GM23338 (cell line): ENCODE measurements at regions not wholly inside any gene's neighbourhood (a gene's known extent, or its start where the extent isn't known, plus 50 kb on each side); places are given as distances from the start of the nearest gene placed in this dataset.
A peak's percentile ranks its signal among the peaks of the same experiment; 100 is the strongest.

Experiments used
- ATAC-seq: fragments of 200-7000 bp; cut with Tn5 transposase; 3 replicates; pipeline ENCODE4 v1.9.1; 2020
- DNase-seq: peaks from one replicate; pipeline ENCODE4 v3.0.0-alpha.2; 2015; ENCODE audit warnings: low spot score
- H2AFZ ChIP-seq: fragments of 200-600 bp; sonication (generic); 2 replicates; pipeline ENCODE4 v1.8.0; 2016; ENCODE audit warnings: antibody characterized with exemption, mild to moderate bottlenecking, moderate library complexity
- H3F3A ChIP-seq: fragments of 200-600 bp; sonication (generic); replicated peaks from 2 replicates; pipeline ENCODE4 v1.8.0; 2017; ENCODE audit warnings: antibody characterized with exemption, mixed run types, low read depth
- H3K27ac ChIP-seq: fragments of 200-600 bp; sonication (generic); 2 replicates; pipeline ENCODE4 v1.6.1; 2016; ENCODE audit warnings: low read depth
- H3K27me3 ChIP-seq: fragments of 200-600 bp; sonication (generic); 2 replicates; pipeline ENCODE4 v1.8.0; 2016; ENCODE audit warnings: mild to moderate bottlenecking, mixed run types, moderate library complexity; ENCODE audit not compliant: insufficient read depth
- H3K36me3 ChIP-seq: fragments of 200-600 bp; sonication (generic); 2 replicates; pipeline ENCODE4 v1.8.0; 2016; ENCODE audit warnings: mild to moderate bottlenecking; ENCODE audit not compliant: insufficient read depth
- H3K4me1 ChIP-seq: fragments of 200-600 bp; sonication (generic); 2 replicates; pipeline ENCODE4 v1.8.0; 2016; ENCODE audit warnings: mild to moderate bottlenecking, moderate library complexity; ENCODE audit not compliant: insufficient read depth
- H3K4me2 ChIP-seq: fragments of 200-600 bp; sonication (generic); 2 replicates; pipeline ENCODE4 v1.7.1; 2017; ENCODE audit warnings: mixed run types
- H3K4me3 ChIP-seq: fragments of 200-600 bp; sonication (generic); 2 replicates; pipeline ENCODE4 v1.6.1; 2016; ENCODE audit warnings: mixed run types
- H3K79me2 ChIP-seq: fragments of 200-600 bp; sonication (generic); replicated peaks from 2 replicates; pipeline ENCODE4 v1.8.0; 2017; ENCODE audit warnings: mild to moderate bottlenecking; ENCODE audit not compliant: insufficient read depth
- H3K9me2 ChIP-seq: fragments of 200-600 bp; sonication (generic); 2 replicates; pipeline ENCODE4 v1.8.0; 2017; ENCODE audit not compliant: insufficient read depth
- H4K20me1 ChIP-seq: fragments of 200-600 bp; sonication (generic); replicated peaks from 2 replicates; pipeline ENCODE4 v1.8.0; 2017; ENCODE audit warnings: mild to moderate bottlenecking; ENCODE audit not compliant: insufficient read depth
- H3K27ac Mint-ChIP-seq: 2 replicates; pipeline ENCODE4 v1.8.0; 2020; ENCODE audit warnings: inconsistent platforms, mild to moderate bottlenecking, moderate library complexity, mixed read lengths
- H3K27me3 Mint-ChIP-seq: 3 replicates; pipeline ENCODE4 v1.8.0; 2022; ENCODE audit warnings: low read depth, mild to moderate bottlenecking, moderate library complexity, mixed read lengths, inconsistent platforms; ENCODE audit not compliant: insufficient read depth, poor library complexity
- H3K36me3 Mint-ChIP-seq: 3 replicates; pipeline ENCODE4 v1.8.0; 2021; ENCODE audit warnings: low read depth, mild to moderate bottlenecking, inconsistent platforms, moderate library complexity, mixed read lengths
- H3K4me1 Mint-ChIP-seq: 3 replicates; pipeline ENCODE4 v1.8.0; 2020; ENCODE audit warnings: mild to moderate bottlenecking, inconsistent platforms, mixed read lengths
- H3K4me3 Mint-ChIP-seq: 3 replicates; pipeline ENCODE4 v1.8.0; 2021; ENCODE audit warnings: moderate library complexity, mild to moderate bottlenecking, inconsistent platforms, mixed read lengths
- H3K9me3 Mint-ChIP-seq: 3 replicates; pipeline ENCODE4 v1.8.0; 2020; ENCODE audit warnings: moderate library complexity, mild to moderate bottlenecking, inconsistent platforms, mixed read lengths
- CREB1 ChIP-seq: fragments of 250-450 bp; sonication (Bioruptor Pico); IDR thresholded peaks from 2 replicates; pipeline ENCODE4 v1.5.0; 2020; ENCODE audit warnings: low read depth, mild to moderate bottlenecking, moderate library complexity
- ETS1 ChIP-seq: IDR thresholded peaks from 2 replicates; pipeline ENCODE4 v1.6.1; 2016; ENCODE audit warnings: antibody characterized with exemption
- EZH2 ChIP-seq: fragments of 200-600 bp; sonication (generic); IDR thresholded peaks from one replicate; pipeline ENCODE4 v1.8.0; 2017; ENCODE audit warnings: antibody characterized with exemption, mild to moderate bottlenecking, low read depth; ENCODE audit not compliant: unreplicated experiment
- EZH2phosphoT487 ChIP-seq: fragments of 200-600 bp; sonication (generic); IDR thresholded peaks from one replicate; pipeline ENCODE4 v1.8.1; 2018; ENCODE audit warnings: antibody characterized with exemption; ENCODE audit not compliant: unreplicated experiment
- JUNB ChIP-seq: IDR thresholded peaks from one replicate; pipeline ENCODE4 v1.6.1; 2016; ENCODE audit warnings: antibody characterized with exemption; ENCODE audit not compliant: unreplicated experiment
- NANOG ChIP-seq: IDR thresholded peaks from 2 replicates; pipeline ENCODE4 v1.6.1; 2016; ENCODE audit warnings: antibody characterized with exemption, borderline replicate concordance
- POLR2AphosphoS5 ChIP-seq: IDR thresholded peaks from 2 replicates; pipeline ENCODE4 v1.6.1; 2016; ENCODE audit warnings: antibody characterized with exemption, low read depth
- STAT1 ChIP-seq: IDR thresholded peaks from one replicate; pipeline ENCODE4 v1.6.1; 2016; ENCODE audit warnings: antibody characterized with exemption; ENCODE audit not compliant: unreplicated experiment
- ZNF114 ChIP-seq: fragments of 250-450 bp; sonication (Bioruptor Pico); IDR thresholded peaks from 2 replicates; pipeline ENCODE4 v1.5.0; 2020; ENCODE audit warnings: mild to moderate bottlenecking, moderate library complexity
- ZNF331 ChIP-seq: fragments of 250-450 bp; sonication (Bioruptor Pico); IDR thresholded peaks from 2 replicates; pipeline ENCODE4 v1.5.0; 2020; ENCODE audit warnings: low read depth, mild to moderate bottlenecking, moderate library complexity
- TF ChIP-seq, protein P1 (sequence below), 2 experiments: fragments of 200-600 bp in 1 of 2; sonication (generic) in 1 of 2; conservative IDR thresholded peaks; 2 replicates each; pipeline versions ENCODE4 v1.5.1 to v1.6.1; 2016 to 2017; ENCODE audit warnings: antibody characterized with exemption in 2 of 2, low read depth in 2 of 2, mild to moderate bottlenecking in 2 of 2, moderate library complexity in 1 of 2
- TF ChIP-seq, protein P2 (sequence below): fragments of 250-450 bp; sonication (Bioruptor Pico); IDR thresholded peaks from 2 replicates; pipeline ENCODE4 v1.5.0; 2020; ENCODE audit warnings: mild to moderate bottlenecking, moderate library complexity
- TF ChIP-seq, protein P3 (sequence below): IDR thresholded peaks from one replicate; pipeline ENCODE4 v1.6.1; 2018; ENCODE audit warnings: antibody characterized with exemption; ENCODE audit not compliant: unreplicated experiment

DNA sequence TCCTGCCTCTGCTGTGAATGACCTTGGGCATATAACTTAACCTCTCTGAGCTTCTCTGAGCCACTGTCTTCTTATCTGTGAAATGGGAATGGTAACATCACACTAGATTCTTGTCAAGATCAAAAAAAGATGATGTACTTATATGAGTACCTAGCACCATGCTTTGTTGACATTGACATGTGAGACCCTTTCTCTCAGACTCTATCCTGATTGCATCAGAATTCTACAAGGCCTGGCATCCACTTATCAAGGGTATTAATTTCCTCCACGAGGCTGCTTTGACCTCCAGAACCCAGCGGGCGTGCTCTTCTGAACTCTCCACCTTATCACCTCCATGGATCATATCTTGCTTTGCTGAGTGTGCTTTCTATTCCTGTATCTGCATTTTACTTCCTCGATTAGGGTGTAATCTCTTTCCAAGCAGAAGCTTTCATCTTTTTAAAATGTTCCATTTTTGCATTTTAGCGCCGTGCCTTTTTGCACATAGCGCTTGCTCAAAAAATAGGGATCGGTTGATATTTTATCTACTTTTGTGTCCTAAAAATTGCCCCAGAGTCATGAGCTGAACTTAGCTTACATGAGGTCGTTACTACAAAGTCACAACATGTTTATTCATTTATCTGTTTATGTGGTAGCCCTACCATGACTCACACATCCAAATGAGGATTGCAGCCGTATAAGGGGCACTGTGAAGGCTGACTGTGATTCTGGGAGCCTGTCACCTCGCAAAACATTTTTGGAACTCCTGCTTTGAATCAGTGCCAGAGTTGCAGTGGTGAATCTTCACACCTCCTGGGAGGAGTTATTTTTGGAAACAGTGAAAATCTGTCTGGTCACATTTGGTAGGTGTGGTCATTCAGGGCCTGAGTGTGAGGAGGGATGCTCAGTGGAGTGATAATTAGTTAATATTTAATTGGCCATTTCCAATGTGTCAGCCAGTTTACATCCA, 63.2 kb downstream of the IER5 start:
- Mint-ChIP-seq H3K27ac (no peak overlapping the region), H3K4me3 (no peak overlapping the region), H3K4me1 (peaks cover 16% of the 10 kb centered on the region), H3K36me3 (no peaks in the 10 kb centered on the region), H3K27me3 (peaks cover 2% of the 10 kb centered on the region), H3K9me3 (peaks cover 11% of the 10 kb centered on the region; the same call in 1 of the 3 replicates)
- no peak for DNase-seq
- H3K79me2 ChIP-seq, result no peaks in the 10 kb centered on the region
- TF ChIP-seq POLR2AphosphoS5 (no peak), CREB1 (CRISPR knock-in tag) (no peak), STAT1 (no peak), EZH2phosphoT487 (no peak), ZNF331 (CRISPR knock-in tag) (no peak), ZNF114 (CRISPR knock-in tag) (no peak), JUNB (no peak), EZH2 (no peak), ETS1 (no peak), NANOG (no peak)
- TF ChIP-seq, protein P1, sequence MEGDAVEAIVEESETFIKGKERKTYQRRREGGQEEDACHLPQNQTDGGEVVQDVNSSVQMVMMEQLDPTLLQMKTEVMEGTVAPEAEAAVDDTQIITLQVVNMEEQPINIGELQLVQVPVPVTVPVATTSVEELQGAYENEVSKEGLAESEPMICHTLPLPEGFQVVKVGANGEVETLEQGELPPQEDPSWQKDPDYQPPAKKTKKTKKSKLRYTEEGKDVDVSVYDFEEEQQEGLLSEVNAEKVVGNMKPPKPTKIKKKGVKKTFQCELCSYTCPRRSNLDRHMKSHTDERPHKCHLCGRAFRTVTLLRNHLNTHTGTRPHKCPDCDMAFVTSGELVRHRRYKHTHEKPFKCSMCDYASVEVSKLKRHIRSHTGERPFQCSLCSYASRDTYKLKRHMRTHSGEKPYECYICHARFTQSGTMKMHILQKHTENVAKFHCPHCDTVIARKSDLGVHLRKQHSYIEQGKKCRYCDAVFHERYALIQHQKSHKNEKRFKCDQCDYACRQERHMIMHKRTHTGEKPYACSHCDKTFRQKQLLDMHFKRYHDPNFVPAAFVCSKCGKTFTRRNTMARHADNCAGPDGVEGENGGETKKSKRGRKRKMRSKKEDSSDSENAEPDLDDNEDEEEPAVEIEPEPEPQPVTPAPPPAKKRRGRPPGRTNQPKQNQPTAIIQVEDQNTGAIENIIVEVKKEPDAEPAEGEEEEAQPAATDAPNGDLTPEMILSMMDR (conservative IDR thresholded peaks at IDR 0.05; ENCODE audit: low read depth in 2 of 2), result no peak
- TF ChIP-seq, protein P2, sequence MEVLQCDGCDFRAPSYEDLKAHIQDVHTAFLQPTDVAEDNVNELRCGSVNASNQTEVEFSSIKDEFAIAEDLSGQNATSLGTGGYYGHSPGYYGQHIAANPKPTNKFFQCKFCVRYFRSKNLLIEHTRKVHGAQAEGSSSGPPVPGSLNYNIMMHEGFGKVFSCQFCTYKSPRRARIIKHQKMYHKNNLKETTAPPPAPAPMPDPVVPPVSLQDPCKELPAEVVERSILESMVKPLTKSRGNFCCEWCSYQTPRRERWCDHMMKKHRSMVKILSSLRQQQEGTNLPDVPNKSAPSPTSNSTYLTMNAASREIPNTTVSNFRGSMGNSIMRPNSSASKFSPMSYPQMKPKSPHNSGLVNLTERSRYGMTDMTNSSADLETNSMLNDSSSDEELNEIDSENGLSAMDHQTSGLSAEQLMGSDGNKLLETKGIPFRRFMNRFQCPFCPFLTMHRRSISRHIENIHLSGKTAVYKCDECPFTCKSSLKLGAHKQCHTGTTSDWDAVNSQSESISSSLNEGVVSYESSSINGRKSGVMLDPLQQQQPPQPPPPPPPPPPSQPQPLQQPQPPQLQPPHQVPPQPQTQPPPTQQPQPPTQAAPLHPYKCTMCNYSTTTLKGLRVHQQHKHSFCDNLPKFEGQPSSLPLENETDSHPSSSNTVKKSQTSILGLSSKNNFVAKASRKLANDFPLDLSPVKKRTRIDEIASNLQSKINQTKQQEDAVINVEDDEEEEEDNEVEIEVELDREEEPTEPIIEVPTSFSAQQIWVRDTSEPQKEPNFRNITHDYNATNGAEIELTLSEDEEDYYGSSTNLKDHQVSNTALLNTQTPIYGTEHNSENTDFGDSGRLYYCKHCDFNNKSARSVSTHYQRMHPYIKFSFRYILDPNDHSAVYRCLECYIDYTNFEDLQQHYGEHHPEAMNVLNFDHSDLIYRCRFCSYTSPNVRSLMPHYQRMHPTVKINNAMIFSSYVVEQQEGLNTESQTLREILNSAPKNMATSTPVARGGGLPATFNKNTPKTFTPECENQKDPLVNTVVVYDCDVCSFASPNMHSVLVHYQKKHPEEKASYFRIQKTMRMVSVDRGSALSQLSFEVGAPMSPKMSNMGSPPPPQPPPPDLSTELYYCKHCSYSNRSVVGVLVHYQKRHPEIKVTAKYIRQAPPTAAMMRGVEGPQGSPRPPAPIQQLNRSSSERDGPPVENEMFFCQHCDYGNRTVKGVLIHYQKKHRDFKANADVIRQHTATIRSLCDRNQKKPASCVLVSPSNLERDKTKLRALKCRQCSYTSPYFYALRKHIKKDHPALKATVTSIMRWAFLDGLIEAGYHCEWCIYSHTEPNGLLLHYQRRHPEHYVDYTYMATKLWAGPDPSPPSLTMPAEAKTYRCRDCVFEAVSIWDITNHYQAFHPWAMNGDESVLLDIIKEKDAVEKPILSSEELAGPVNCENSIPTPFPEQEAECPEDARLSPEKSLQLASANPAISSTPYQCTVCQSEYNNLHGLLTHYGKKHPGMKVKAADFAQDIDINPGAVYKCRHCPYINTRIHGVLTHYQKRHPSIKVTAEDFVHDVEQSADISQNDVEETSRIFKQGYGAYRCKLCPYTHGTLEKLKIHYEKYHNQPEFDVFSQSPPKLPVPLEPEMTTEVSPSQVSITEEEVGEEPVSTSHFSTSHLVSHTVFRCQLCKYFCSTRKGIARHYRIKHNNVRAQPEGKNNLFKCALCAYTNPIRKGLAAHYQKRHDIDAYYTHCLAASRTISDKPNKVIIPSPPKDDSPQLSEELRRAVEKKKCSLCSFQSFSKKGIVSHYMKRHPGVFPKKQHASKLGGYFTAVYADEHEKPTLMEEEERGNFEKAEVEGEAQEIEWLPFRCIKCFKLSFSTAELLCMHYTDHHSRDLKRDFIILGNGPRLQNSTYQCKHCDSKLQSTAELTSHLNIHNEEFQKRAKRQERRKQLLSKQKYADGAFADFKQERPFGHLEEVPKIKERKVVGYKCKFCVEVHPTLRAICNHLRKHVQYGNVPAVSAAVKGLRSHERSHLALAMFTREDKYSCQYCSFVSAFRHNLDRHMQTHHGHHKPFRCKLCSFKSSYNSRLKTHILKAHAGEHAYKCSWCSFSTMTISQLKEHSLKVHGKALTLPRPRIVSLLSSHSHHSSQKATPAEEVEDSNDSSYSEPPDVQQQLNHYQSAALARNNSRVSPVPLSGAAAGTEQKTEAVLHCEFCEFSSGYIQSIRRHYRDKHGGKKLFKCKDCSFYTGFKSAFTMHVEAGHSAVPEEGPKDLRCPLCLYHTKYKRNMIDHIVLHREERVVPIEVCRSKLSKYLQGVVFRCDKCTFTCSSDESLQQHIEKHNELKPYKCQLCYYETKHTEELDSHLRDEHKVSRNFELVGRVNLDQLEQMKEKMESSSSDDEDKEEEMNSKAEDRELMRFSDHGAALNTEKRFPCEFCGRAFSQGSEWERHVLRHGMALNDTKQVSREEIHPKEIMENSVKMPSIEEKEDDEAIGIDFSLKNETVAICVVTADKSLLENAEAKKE (CRISPR knock-in tag), result no peak
- TF ChIP-seq, protein P3, sequence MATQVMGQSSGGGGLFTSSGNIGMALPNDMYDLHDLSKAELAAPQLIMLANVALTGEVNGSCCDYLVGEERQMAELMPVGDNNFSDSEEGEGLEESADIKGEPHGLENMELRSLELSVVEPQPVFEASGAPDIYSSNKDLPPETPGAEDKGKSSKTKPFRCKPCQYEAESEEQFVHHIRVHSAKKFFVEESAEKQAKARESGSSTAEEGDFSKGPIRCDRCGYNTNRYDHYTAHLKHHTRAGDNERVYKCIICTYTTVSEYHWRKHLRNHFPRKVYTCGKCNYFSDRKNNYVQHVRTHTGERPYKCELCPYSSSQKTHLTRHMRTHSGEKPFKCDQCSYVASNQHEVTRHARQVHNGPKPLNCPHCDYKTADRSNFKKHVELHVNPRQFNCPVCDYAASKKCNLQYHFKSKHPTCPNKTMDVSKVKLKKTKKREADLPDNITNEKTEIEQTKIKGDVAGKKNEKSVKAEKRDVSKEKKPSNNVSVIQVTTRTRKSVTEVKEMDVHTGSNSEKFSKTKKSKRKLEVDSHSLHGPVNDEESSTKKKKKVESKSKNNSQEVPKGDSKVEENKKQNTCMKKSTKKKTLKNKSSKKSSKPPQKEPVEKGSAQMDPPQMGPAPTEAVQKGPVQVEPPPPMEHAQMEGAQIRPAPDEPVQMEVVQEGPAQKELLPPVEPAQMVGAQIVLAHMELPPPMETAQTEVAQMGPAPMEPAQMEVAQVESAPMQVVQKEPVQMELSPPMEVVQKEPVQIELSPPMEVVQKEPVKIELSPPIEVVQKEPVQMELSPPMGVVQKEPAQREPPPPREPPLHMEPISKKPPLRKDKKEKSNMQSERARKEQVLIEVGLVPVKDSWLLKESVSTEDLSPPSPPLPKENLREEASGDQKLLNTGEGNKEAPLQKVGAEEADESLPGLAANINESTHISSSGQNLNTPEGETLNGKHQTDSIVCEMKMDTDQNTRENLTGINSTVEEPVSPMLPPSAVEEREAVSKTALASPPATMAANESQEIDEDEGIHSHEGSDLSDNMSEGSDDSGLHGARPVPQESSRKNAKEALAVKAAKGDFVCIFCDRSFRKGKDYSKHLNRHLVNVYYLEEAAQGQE, result no peak
- H3F3A ChIP-seq, result no peaks in the 10 kb centered on the region
- H3K27me3 ChIP-seq, result no peaks in the 10 kb centered on the region
- no peaks in the 10 kb centered on the region for H3K9me2 ChIP-seq
- H3K4me2 ChIP-seq, result no peak overlapping the region
- ATAC-seq, result no peak
- H3K4me1 ChIP-seq, result peaks cover 8% of the 10 kb centered on the region
- H3K36me3 ChIP-seq, result no peaks in the 10 kb centered on the region
- 0 out of 2 replicates have a peak overlapping the region, but pooled peaks have one; percentile 14 for H2AFZ ChIP-seq
- no peaks in the 10 kb centered on the region for H4K20me1 ChIP-seq
- no peak overlapping the region for H3K27ac ChIP-seq
- H3K4me3 ChIP-seq, result no peak overlapping the region
